ENCODE measurements at regions not wholly inside any gene's neighbourhood (a gene's known extent, or its start where the extent isn't known, plus 50 kb on each side); places are given as distances from the start of the nearest gene placed in this dataset.

GRCh38 chr10:114708084-114708483 lies 50.0 kb upstream of the ABLIM1 start:
- TF ChIP-seq CTCF (IDR thresholded peaks at IDR 0.05) (no peak), EZH2 (IDR thresholded peaks at IDR 0.05; ENCODE audit: borderline replicate concordance, insufficient read depth, low read depth, low read length, poor library complexity, severe bottlenecking) (no peak)
